ENCODE measurements at regions not wholly inside any gene's neighbourhood (a gene's known extent, or its start where the extent isn't known, plus 50 kb on each side); places are given as distances from the start of the nearest gene placed in this dataset.

DNA sequence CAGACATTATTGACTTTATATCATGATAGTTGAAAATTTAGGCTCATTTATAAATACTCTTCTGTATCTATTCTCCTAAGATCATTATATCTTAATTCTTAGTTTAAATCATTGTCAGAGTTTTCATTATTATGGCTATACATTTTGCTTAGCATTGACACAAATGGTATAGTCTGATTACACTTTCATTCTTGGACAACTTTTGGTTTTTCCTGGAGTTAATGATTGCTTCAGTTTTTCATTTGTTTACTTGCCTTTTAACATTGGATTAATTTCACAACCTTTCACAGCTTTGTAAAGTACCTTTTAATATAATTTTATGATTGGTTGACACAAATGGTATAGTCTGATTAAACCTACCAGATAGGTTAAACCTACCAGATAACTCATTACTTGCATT lies 298.2 kb downstream of the DYSF start:
- ChIA-PET POLR2A (no interaction called here), CTCF (ENCODE audit: low intra/inter-chr PET ratio) (no interaction called here)
- intact Hi-C loops (cut with micrococcal nuclease) (no loop called here), in situ Hi-C loops (cut with MboI) (no loop called here)
- no TSS peak for BruUV-seq (replicated peaks)
- DNase-seq (ENCODE audit: extremely low read depth in 1 of 4, low spot score in 3 of 4) (no peak), FAIRE-seq (no peak), ATAC-seq (no peak)
- Histone ChIP-seq H3K4me3 (no peak overlapping the region), H3K4me2 (ENCODE audit: insufficient read depth, low read length) (no peak overlapping the region), H3K9me3 (replicated peaks; ENCODE audit: control insufficient read depth, insufficient read depth, low read depth, low read length) (no peaks in the 10 kb centered on the region), H3K79me2 (ENCODE audit: control insufficient read depth, insufficient read depth, low read length) (no peaks in the 10 kb centered on the region), H3K27me3 (ENCODE audit: control insufficient read depth in 2 of 2, insufficient read depth in 2 of 2, low read length in 2 of 2) (no peaks in the 10 kb centered on the region), H2AFZ (ENCODE audit: low read depth, low read length) (no peak overlapping the region), H3K27ac (ENCODE audit: extremely low read depth, low read depth, low read length) (no peak overlapping the region), H3K9ac (ENCODE audit: insufficient read depth in 1 of 2, low read depth in 2 of 2, low read length in 2 of 2) (no peak overlapping the region), H3K36me3 (ENCODE audit: control insufficient read depth, insufficient read depth, low read length) (no peaks in the 10 kb centered on the region; the same call in 2 of the 3 replicates), H3K9me1 (ENCODE audit: control insufficient read depth, insufficient read depth, low read length) (no peaks in the 10 kb centered on the region), H4K20me1 (replicated peaks; ENCODE audit: control insufficient read depth, insufficient read depth, low read length) (no peaks in the 10 kb centered on the region), H3K4me1 (replicated peaks in 1 of 2; ENCODE audit: control insufficient read depth in 2 of 2, insufficient read depth in 2 of 2, low read length in 2 of 2) (peaks cover 22 to 32% of the 10 kb centered on the region in 2 experiments)
- TF ChIP-seq ZNF57 (CRISPR knock-in tag; IDR thresholded peaks at IDR 0.05) (no peak), CBX3 (IDR thresholded peaks at IDR 0.05; ENCODE audit: borderline replicate concordance in 1 of 2, low read length in 2 of 2) (peak in 1 of 2 experiments; percentile 51; a peak in 1 of 3 replicates), ZNF780A (CRISPR knock-in tag; IDR thresholded peaks at IDR 0.05) (no peak), MTF1 (CRISPR knock-in tag; IDR thresholded peaks at IDR 0.05; ENCODE audit: borderline replicate concordance) (no peak), SMARCE1 (IDR thresholded peaks at IDR 0.05) (no peak), RBM25 (IDR thresholded peaks at IDR 0.05; ENCODE audit: low read depth, low read length, severe bottlenecking) (peak; percentile 52), ETV6 (IDR thresholded peaks at IDR 0.05; ENCODE audit: borderline replicate concordance in 1 of 2, low read depth in 2 of 2, low read length in 1 of 2) (no peak), ETV6 (CRISPR knock-in tag; IDR thresholded peaks at IDR 0.05; ENCODE audit: borderline replicate concordance) (no peak), RFX7 (CRISPR knock-in tag; IDR thresholded peaks at IDR 0.05) (no peak)
- TF ChIP-seq, protein P1, sequence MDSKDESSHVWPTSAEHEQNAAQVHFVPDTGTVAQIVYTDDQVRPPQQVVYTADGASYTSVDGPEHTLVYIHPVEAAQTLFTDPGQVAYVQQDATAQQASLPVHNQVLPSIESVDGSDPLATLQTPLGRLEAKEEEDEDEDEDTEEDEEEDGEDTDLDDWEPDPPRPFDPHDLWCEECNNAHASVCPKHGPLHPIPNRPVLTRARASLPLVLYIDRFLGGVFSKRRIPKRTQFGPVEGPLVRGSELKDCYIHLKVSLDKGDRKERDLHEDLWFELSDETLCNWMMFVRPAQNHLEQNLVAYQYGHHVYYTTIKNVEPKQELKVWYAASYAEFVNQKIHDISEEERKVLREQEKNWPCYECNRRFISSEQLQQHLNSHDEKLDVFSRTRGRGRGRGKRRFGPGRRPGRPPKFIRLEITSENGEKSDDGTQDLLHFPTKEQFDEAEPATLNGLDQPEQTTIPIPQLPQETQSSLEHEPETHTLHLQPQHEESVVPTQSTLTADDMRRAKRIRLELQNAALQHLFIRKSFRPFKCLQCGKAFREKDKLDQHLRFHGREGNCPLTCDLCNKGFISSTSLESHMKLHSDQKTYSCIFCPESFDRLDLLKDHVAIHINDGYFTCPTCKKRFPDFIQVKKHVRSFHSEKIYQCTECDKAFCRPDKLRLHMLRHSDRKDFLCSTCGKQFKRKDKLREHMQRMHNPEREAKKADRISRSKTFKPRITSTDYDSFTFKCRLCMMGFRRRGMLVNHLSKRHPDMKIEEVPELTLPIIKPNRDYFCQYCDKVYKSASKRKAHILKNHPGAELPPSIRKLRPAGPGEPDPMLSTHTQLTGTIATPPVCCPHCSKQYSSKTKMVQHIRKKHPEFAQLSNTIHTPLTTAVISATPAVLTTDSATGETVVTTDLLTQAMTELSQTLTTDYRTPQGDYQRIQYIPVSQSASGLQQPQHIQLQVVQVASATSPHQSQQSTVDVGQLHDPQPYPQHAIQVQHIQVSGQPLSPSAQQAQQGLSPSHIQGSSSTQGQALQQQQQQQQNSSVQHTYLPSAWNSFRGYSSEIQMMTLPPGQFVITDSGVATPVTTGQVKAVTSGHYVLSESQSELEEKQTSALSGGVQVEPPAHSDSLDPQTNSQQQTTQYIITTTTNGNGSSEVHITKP (IDR thresholded peaks at IDR 0.05; ENCODE audit: partially characterized antibody) = peak; percentile 60
- TF ChIP-seq, protein P2, sequence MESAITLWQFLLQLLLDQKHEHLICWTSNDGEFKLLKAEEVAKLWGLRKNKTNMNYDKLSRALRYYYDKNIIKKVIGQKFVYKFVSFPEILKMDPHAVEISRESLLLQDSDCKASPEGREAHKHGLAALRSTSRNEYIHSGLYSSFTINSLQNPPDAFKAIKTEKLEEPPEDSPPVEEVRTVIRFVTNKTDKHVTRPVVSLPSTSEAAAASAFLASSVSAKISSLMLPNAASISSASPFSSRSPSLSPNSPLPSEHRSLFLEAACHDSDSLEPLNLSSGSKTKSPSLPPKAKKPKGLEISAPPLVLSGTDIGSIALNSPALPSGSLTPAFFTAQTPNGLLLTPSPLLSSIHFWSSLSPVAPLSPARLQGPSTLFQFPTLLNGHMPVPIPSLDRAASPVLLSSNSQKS (CRISPR knock-in tag; IDR thresholded peaks at IDR 0.05) = no peak

All from K562 (cell line).